GM12878 (cell line): ENCODE measurements at regions not wholly inside any gene's neighbourhood (a gene's known extent, or its start where the extent isn't known, plus 50 kb on each side); places are given as distances from the start of the nearest gene placed in this dataset.

Source experiments
- ATAC-seq: fragments of 200-7000 bp; cut with Tn5 transposase; 3 replicates; pipeline ENCODE4 v1.9.1; 2020; ENCODE audit warnings: mild to moderate bottlenecking, moderate library complexity
- BruUV-seq: library from RNA; stranded (reverse); fragments of 400-500 nt; replicated peaks from 2 replicates; lab custom pipeline; 2021; lab: Mats Ljungman, UMichigan
- CTCF ChIA-PET: fragments of 300-600 bp; sonication (Branson Sonifier 250); formaldehyde crosslinking; extraction: SDS; loops from one replicate; lab custom pipeline; 2021; ENCODE audit warnings: inconsistent platforms; lab: Yijun Ruan, JAX
- POLR2A ChIA-PET: fragments of 350-600 bp; formaldehyde crosslinking; extraction: SDS; loops from one replicate; lab custom pipeline; 2021; ENCODE audit warnings: inconsistent platforms; lab: Charles Lee
- RAD21 ChIA-PET: fragments of 300-600 bp; sonication (Branson Sonifier 250); formaldehyde crosslinking; loops from one replicate; lab custom pipeline; 2023; ENCODE audit warnings: antibody characterized with exemption; ENCODE audit not compliant: unreplicated experiment; lab: Charles Lee
- SMC1A ChIA-PET: fragments of 300-600 bp; sonication (Branson Sonifier 250); formaldehyde crosslinking; loops from one replicate; lab custom pipeline; 2023; ENCODE audit not compliant: unreplicated experiment, uncharacterized antibody; lab: Charles Lee
- DNase-seq: peaks from one replicate; pipeline ENCODE4 v3.0.0-alpha.2; 2011; ENCODE audit warnings: low read depth, low spot score
- FAIRE-seq: peaks from 3 replicates; lab custom pipeline; 2011; peaks lifted over from hg19 to GRCh38; lab: Jason Lieb, UNC
- H2AFZ ChIP-seq: 2 replicates; pipeline ENCODE4 v1.6.0; 2011; ENCODE audit warnings: low read depth, low read length, control low read depth; ENCODE audit not compliant: control insufficient read depth
- H3K27ac ChIP-seq: 2 replicates; pipeline ENCODE4 v1.5.1; 2011; ENCODE audit warnings: control low read depth; ENCODE audit not compliant: control insufficient read depth, insufficient read depth
- H3K27me3 ChIP-seq, 2 experiments: replicated peaks in 1 of 2; 2 replicates each; pipeline versions ENCODE4 v1.6.0 to v1.6.1; 2011; ENCODE audit warnings: low read length in 1 of 2; ENCODE audit not compliant: control insufficient read depth in 2 of 2, insufficient read depth in 2 of 2
- H3K36me3 ChIP-seq, 2 experiments: 2 replicates each; pipeline ENCODE4 v1.5.1; 2011; ENCODE audit warnings: low read length in 1 of 2; ENCODE audit not compliant: control insufficient read depth in 2 of 2, insufficient read depth in 2 of 2
- H3K4me1 ChIP-seq: 2 replicates; pipeline ENCODE4 v1.6.1; 2011; ENCODE audit warnings: mild to moderate bottlenecking, low read length, moderate library complexity, mixed read lengths; ENCODE audit not compliant: control insufficient read depth, insufficient read depth
- H3K4me2 ChIP-seq: 2 replicates; pipeline ENCODE4 v1.6.0; 2011; ENCODE audit warnings: control low read depth; ENCODE audit not compliant: control insufficient read depth, insufficient read depth
- H3K4me3 ChIP-seq: fragments of 200-600 bp; sonication (generic); 2 replicates; pipeline ENCODE4 v1.5.1; 2016
- H3K79me2 ChIP-seq: 2 replicates; pipeline ENCODE4 v1.6.0; 2011; ENCODE audit warnings: low read length; ENCODE audit not compliant: control insufficient read depth, insufficient read depth
- H3K9ac ChIP-seq: 2 replicates; pipeline ENCODE4 v1.8.0; 2011; ENCODE audit warnings: low read length, control low read depth, mixed read lengths; ENCODE audit not compliant: control insufficient read depth, insufficient read depth
- H3K9me3 ChIP-seq: replicated peaks from 3 replicates; pipeline ENCODE4 v1.5.1; 2011; ENCODE audit warnings: mild to moderate bottlenecking, low read length; ENCODE audit not compliant: control insufficient read depth, insufficient read depth
- H4K20me1 ChIP-seq: 2 replicates; pipeline ENCODE4 v1.6.0; 2011; ENCODE audit not compliant: control insufficient read depth, insufficient read depth
- EED ChIP-seq: sonication (generic); IDR thresholded peaks from 2 replicates; pipeline ENCODE4 v1.6.1; 2016; ENCODE audit warnings: antibody characterized with exemption, low read depth
- ESRRA ChIP-seq: IDR thresholded peaks from 2 replicates; pipeline ENCODE4 v1.6.1; 2012; ENCODE audit warnings: mild to moderate bottlenecking, low read length, improper control_type of control experiment
- JUNB ChIP-seq: IDR thresholded peaks from 2 replicates; pipeline ENCODE4 v1.6.1; 2016; ENCODE audit warnings: antibody characterized with exemption, mild to moderate bottlenecking
- JUND ChIP-seq: IDR thresholded peaks from 2 replicates; pipeline ENCODE4 v1.6.1; 2012; ENCODE audit warnings: low read depth, mild to moderate bottlenecking, low read length, improper control_type of control experiment, moderate library complexity
- NR2C1 ChIP-seq: fragments of 450-650 bp; IDR thresholded peaks from 2 replicates; pipeline ENCODE4 v1.6.1; 2017; ENCODE audit warnings: antibody characterized with exemption, mild to moderate bottlenecking, moderate library complexity
- RELA ChIP-seq: fragments of 450-650 bp; IDR thresholded peaks from 2 replicates; pipeline ENCODE4 v1.8.0; 2014; ENCODE audit warnings: borderline replicate concordance; ENCODE audit not compliant: partially characterized antibody
- SREBF2 ChIP-seq: IDR thresholded peaks from 2 replicates; pipeline ENCODE4 v1.6.1; 2012; ENCODE audit warnings: mild to moderate bottlenecking, low read length
- SRF ChIP-seq, 2 experiments: IDR thresholded peaks; 2 replicates each; pipeline ENCODE4 v1.6.1; 2011; ENCODE audit warnings: low read depth in 2 of 2, low read length in 2 of 2, mild to moderate bottlenecking in 1 of 2, moderate library complexity in 1 of 2
- SUPT20H ChIP-seq: IDR thresholded peaks from 2 replicates; pipeline ENCODE4 v1.6.1; 2011; ENCODE audit warnings: low read depth, mild to moderate bottlenecking, low read length, moderate library complexity, borderline replicate concordance; ENCODE audit not compliant: control insufficient read depth
- TCF12 ChIP-seq: IDR thresholded peaks from 2 replicates; pipeline ENCODE4 v1.6.1; 2011; ENCODE audit warnings: low read depth, mild to moderate bottlenecking, low read length
- WGBS: methylation state at CpG from one replicate; pipeline ENCODE4 v1.1.6; 2016; ENCODE audit warnings: low lambda C conversion rate; ENCODE audit not compliant: insufficient replicate concordance, insufficient coverage; ENCODE audit errors: missing lambda C conversion rate; 5-methylcytosine and 5-hydroxymethylcytosine counted together
- in situ Hi-C: fragments of 300-500 bp; cut with MboI; formaldehyde crosslinking; loops from 9 replicates; pipeline ENCODE4 v1.14.3; 2018; ENCODE audit warnings: mixed read lengths
- intact Hi-C: fragments of 100-400 bp; cut with micrococcal nuclease; formaldehyde crosslinking; loops from one replicate; pipeline ENCODE4 v1.14.2; 2022; ENCODE audit not compliant: unreplicated experiment
- TF ChIP-seq, protein P1 (sequence below): fragments of 450-650 bp; IDR thresholded peaks from 2 replicates; pipeline ENCODE4 v1.6.1; 2018; ENCODE audit warnings: borderline replicate concordance, mild to moderate bottlenecking; ENCODE audit not compliant: partially characterized antibody
- TF ChIP-seq, protein P2 (sequence below): fragments of 450-650 bp; formaldehyde crosslinking; IDR thresholded peaks from 2 replicates; pipeline ENCODE4 v1.4.0; 2020; ENCODE audit warnings: mild to moderate bottlenecking, moderate library complexity
- TF ChIP-seq, protein P3 (sequence below): IDR thresholded peaks from 2 replicates; pipeline ENCODE4 v1.6.1; 2011; ENCODE audit warnings: mild to moderate bottlenecking, low read depth, low read length, moderate library complexity; ENCODE audit not compliant: insufficient replicate concordance
- TF ChIP-seq, protein P4 (sequence below): fragments of 450-650 bp; IDR thresholded peaks from 2 replicates; pipeline ENCODE4 v1.6.1; 2018; ENCODE audit warnings: mild to moderate bottlenecking, low read depth, moderate library complexity; ENCODE audit not compliant: partially characterized antibody

DNA sequence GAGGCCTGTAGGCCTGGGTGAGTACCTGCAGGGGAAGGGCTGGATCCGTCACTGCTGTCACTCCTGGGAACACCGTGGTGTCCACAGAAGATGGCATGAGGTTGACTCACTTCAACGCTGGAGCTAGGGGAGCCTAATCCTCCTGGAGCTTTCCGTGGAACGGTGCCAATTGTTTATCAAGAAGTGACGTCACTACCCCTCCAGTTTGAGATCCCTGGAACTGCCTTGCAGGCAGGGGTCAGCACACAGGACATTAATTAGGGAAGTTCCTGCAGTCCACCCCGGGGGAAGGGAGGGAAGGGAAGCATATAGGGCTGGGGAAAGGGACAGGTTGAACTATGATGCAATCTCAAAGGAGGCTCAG is 408.6 kb downstream of the GALR1 start:
- in situ Hi-C loops = loop anchor here (10.0 kb wide), 1 partner anchor 653 kb away; no protein-coding TSS in a partner anchor
- FAIRE-seq (no peak), DNase-seq (no peak), ATAC-seq (no peak)
- TF ChIP-seq RELA (no peak), SUPT20H (no peak), ESRRA (no peak), JUNB (no peak), TCF12 (no peak), JUND (no peak), SREBF2 (no peak), NR2C1 (no peak), EED (no peak), SRF (IDR thresholded peaks at IDR 0.05; ENCODE audit: low read depth in 2 of 2, low read length in 2 of 2) (no peak)
- TF ChIP-seq, protein P1, sequence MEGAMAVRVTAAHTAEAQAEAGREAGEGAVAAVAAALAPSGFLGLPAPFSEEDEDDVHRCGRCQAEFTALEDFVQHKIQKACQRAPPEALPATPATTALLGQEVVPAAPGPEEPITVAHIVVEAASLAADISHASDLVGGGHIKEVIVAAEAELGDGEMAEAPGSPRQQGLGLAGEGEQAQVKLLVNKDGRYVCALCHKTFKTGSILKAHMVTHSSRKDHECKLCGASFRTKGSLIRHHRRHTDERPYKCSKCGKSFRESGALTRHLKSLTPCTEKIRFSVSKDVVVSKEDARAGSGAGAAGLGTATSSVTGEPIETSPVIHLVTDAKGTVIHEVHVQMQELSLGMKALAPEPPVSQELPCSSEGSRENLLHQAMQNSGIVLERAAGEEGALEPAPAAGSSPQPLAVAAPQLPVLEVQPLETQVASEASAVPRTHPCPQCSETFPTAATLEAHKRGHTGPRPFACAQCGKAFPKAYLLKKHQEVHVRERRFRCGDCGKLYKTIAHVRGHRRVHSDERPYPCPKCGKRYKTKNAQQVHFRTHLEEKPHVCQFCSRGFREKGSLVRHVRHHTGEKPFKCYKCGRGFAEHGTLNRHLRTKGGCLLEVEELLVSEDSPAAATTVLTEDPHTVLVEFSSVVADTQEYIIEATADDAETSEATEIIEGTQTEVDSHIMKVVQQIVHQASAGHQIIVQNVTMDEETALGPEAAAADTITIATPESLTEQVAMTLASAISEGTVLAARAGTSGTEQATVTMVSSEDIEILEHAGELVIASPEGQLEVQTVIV = no peak
- TF ChIP-seq, protein P2, sequence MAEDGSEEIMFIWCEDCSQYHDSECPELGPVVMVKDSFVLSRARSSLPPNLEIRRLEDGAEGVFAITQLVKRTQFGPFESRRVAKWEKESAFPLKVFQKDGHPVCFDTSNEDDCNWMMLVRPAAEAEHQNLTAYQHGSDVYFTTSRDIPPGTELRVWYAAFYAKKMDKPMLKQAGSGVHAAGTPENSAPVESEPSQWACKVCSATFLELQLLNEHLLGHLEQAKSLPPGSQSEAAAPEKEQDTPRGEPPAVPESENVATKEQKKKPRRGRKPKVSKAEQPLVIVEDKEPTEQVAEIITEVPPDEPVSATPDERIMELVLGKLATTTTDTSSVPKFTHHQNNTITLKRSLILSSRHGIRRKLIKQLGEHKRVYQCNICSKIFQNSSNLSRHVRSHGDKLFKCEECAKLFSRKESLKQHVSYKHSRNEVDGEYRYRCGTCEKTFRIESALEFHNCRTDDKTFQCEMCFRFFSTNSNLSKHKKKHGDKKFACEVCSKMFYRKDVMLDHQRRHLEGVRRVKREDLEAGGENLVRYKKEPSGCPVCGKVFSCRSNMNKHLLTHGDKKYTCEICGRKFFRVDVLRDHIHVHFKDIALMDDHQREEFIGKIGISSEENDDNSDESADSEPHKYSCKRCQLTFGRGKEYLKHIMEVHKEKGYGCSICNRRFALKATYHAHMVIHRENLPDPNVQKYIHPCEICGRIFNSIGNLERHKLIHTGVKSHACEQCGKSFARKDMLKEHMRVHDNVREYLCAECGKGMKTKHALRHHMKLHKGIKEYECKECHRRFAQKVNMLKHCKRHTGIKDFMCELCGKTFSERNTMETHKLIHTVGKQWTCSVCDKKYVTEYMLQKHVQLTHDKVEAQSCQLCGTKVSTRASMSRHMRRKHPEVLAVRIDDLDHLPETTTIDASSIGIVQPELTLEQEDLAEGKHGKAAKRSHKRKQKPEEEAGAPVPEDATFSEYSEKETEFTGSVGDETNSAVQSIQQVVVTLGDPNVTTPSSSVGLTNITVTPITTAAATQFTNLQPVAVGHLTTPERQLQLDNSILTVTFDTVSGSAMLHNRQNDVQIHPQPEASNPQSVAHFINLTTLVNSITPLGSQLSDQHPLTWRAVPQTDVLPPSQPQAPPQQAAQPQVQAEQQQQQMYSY (CRISPR knock-in tag) = no peak
- TF ChIP-seq, protein P3, sequence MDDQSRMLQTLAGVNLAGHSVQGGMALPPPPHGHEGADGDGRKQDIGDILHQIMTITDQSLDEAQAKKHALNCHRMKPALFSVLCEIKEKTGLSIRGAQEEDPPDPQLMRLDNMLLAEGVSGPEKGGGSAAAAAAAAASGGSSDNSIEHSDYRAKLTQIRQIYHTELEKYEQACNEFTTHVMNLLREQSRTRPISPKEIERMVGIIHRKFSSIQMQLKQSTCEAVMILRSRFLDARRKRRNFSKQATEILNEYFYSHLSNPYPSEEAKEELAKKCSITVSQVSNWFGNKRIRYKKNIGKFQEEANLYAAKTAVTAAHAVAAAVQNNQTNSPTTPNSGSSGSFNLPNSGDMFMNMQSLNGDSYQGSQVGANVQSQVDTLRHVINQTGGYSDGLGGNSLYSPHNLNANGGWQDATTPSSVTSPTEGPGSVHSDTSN = no peak
- TF ChIP-seq, protein P4, sequence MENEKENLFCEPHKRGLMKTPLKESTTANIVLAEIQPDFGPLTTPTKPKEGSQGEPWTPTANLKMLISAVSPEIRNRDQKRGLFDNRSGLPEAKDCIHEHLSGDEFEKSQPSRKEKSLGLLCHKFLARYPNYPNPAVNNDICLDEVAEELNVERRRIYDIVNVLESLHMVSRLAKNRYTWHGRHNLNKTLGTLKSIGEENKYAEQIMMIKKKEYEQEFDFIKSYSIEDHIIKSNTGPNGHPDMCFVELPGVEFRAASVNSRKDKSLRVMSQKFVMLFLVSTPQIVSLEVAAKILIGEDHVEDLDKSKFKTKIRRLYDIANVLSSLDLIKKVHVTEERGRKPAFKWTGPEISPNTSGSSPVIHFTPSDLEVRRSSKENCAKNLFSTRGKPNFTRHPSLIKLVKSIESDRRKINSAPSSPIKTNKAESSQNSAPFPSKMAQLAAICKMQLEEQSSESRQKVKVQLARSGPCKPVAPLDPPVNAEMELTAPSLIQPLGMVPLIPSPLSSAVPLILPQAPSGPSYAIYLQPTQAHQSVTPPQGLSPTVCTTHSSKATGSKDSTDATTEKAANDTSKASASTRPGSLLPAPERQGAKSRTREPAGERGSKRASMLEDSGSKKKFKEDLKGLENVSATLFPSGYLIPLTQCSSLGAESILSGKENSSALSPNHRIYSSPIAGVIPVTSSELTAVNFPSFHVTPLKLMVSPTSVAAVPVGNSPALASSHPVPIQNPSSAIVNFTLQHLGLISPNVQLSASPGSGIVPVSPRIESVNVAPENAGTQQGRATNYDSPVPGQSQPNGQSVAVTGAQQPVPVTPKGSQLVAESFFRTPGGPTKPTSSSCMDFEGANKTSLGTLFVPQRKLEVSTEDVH = no peak
- H3K79me2 ChIP-seq = no peaks in the 10 kb centered on the region
- no peak overlapping the region for H3K27ac ChIP-seq
- H3K36me3 ChIP-seq = no peaks in the 10 kb centered on the region
- WGBS = 18% methylated on average over 7 of the region's 7 CpGs
- H4K20me1 ChIP-seq = no peaks in the 10 kb centered on the region
- intact Hi-C loops = loop anchor here (10.0 kb wide), 1 partner anchor 443 kb away; no protein-coding TSS in a partner anchor
- no peak overlapping the region for H3K9ac ChIP-seq
- no peak overlapping the region for H3K4me3 ChIP-seq
- CTCF ChIA-PET = no interaction called here
- no peak overlapping the region for H2AFZ ChIP-seq
- H3K4me2 ChIP-seq = no peak overlapping the region
- no peaks in the 10 kb centered on the region for H3K27me3 ChIP-seq
- POLR2A ChIA-PET = no interaction called here
- RAD21 ChIA-PET = no interaction called here
- H3K4me1 ChIP-seq = no peaks in the 10 kb centered on the region
- BruUV-seq = no TSS peak
- SMC1A ChIA-PET = no interaction called here
- H3K9me3 ChIP-seq = no peaks in the 10 kb centered on the region
